ENCODE measurements at regions not wholly inside any gene's neighbourhood (a gene's known extent, or its start where the extent isn't known, plus 50 kb on each side); places are given as distances from the start of the nearest gene placed in this dataset.

DNA sequence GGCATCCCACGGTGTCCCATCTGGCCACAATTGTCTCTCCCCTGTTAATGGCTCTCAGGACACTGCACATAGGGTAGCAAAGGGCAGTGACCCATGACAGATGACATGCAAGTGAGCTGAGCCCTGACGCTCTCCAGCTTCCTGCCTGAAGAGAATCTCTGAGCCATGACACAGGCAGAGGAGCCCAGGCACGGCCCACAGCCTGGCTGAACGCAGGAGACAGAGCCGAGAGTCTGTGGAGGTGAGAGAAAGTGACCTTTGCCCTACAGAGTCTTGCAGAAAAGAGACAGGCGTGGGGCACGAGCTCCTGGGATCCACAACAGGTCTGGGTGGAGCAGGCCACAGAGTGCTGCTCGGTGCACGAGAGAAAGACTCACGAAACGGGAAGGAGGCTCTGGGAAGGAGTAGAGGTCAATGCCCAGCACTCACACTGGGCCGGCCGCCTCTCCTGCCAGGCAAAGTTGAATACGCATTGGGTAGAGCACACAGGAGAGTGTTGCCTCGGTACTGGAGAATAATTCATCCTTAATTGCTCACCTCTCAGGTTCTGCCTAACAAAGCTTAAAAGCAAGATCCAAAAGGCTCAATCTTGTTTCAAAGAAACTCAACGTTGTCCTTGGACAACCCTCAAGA is 90.3 kb downstream of the MRPL36 start:
- Histone ChIP-seq H3K9me3 (no peaks in the 10 kb centered on the region), H3K27ac (replicated peaks in 1 of 4) (no peak overlapping the region), H3K36me3 (no peaks in the 10 kb centered on the region), H3K27me3 (peaks cover 0 to 42% (median 5%) of the 10 kb centered on the region in 4 donors), H3K4me1 (no peaks in the 10 kb centered on the region), H3K4me3 (no peak overlapping the region)
- no peak for TF ChIP-seq POLR2AphosphoS5 (IDR thresholded peaks at IDR 0.05)
- TF ChIP-seq POLR2A (IDR thresholded peaks at IDR 0.05; ENCODE audit: low read depth) = no peak
- no peak for TF ChIP-seq CTCF (IDR thresholded peaks at IDR 0.05)
- TF ChIP-seq EP300 (IDR thresholded peaks at IDR 0.05) = no peak
- no peak for DNase-seq (ENCODE audit: extremely low spot score)
- 52% methylated on average over 13 of the region's 16 CpGs for WGBS
- intact Hi-C loops (cut with DNase I) = no loop called here

GRCh38 chr5:1708592-1709141 is 91.0 kb downstream of the MRPL36 start:
- TF ChIP-seq POLR2AphosphoS5 (IDR thresholded peaks at IDR 0.05) (no peak), EP300 (IDR thresholded peaks at IDR 0.05) (no peak), CTCF (IDR thresholded peaks at IDR 0.05) (no peak), POLR2A (IDR thresholded peaks at IDR 0.05; ENCODE audit: low read depth) (no peak)
- Histone ChIP-seq H3K9me3 (no peaks in the 10 kb centered on the region), H3K36me3 (no peaks in the 10 kb centered on the region), H3K4me3 (no peak overlapping the region), H3K27ac (replicated peaks in 1 of 4) (no peak overlapping the region), H3K4me1 (no peaks in the 10 kb centered on the region), H3K27me3 (peaks cover 0 to 48% (median 5%) of the 10 kb centered on the region in 4 donors)
- 65% methylated on average over 6 of the region's 7 CpGs for WGBS
- intact Hi-C loops (cut with DNase I) = no loop called here
- DNase-seq (ENCODE audit: extremely low spot score) = no peak

DNA sequence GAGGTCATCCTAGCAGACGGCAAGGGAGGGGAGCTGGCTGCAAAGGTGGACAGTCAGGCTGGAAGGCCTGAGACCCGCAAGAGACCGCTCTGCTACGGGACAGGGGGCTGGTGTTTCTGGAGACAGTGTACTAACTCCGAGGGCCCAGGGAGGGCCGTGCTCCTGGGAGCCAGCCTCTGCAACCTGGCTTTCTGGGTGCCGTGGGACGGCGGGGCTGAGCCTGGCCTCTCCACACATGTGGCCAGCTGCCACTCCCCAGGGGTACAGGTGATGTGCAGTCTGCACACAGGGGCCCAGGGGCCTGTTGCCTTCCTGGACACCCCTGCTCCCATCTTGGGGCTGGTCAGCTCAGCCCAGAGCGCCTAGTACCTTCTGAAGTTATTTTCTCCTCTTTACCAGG is 92.2 kb downstream of the MRPL36 start:
- WGBS = 85% methylated on average over 10 of the region's 10 CpGs
- Histone ChIP-seq H3K9me3 (no peaks in the 10 kb centered on the region), H3K27ac (replicated peaks in 1 of 4) (no peak overlapping the region), H3K27me3 (peaks cover 0 to 58% (median 5%) of the 10 kb centered on the region in 4 donors), H3K4me1 (no peaks in the 10 kb centered on the region), H3K4me3 (no peak overlapping the region), H3K36me3 (no peaks in the 10 kb centered on the region)
- intact Hi-C loops (cut with DNase I) = no loop called here
- DNase-seq (ENCODE audit: extremely low spot score) = no peak
- TF ChIP-seq CTCF (IDR thresholded peaks at IDR 0.05) = no peak
- no peak for TF ChIP-seq POLR2AphosphoS5 (IDR thresholded peaks at IDR 0.05)
- no peak for TF ChIP-seq POLR2A (IDR thresholded peaks at IDR 0.05; ENCODE audit: low read depth)
- no peak for TF ChIP-seq EP300 (IDR thresholded peaks at IDR 0.05)

- intact Hi-C loops (cut with DNase I) = no loop called here
- no peaks in the 10 kb centered on the region for H3K9me3 ChIP-seq
- H3K27ac ChIP-seq (replicated peaks in 1 of 4) = no peak overlapping the region
- TF ChIP-seq POLR2A (IDR thresholded peaks at IDR 0.05; ENCODE audit: low read depth) = no peak
- TF ChIP-seq POLR2AphosphoS5 (IDR thresholded peaks at IDR 0.05) = no peak
- no peak for TF ChIP-seq EP300 (IDR thresholded peaks at IDR 0.05)
- no peak for TF ChIP-seq CTCF (IDR thresholded peaks at IDR 0.05)
- H3K36me3 ChIP-seq = no peaks in the 10 kb centered on the region
- DNase-seq (ENCODE audit: extremely low spot score) = no peak
- no peak overlapping the region for H3K4me3 ChIP-seq
- 85% methylated on average over 11 of the region's 11 CpGs for WGBS
- H3K27me3 ChIP-seq = peaks cover 0 to 67% (median 5%) of the 10 kb centered on the region in 4 donors
- H3K4me1 ChIP-seq = no peaks in the 10 kb centered on the region
These were observed 93.2 kb downstream of the MRPL36 start for GRCh38 chr5:1706428-1706827.
